ENCODE measurements at regions not wholly inside any gene's neighbourhood (a gene's known extent, or its start where the extent isn't known, plus 50 kb on each side); places are given as distances from the start of the nearest gene placed in this dataset.
A peak's percentile ranks its signal among the peaks of the same experiment; 100 is the strongest.
"Not testable (repeated sequence)": the region's sequence is repeated elsewhere in the genome, so short reads cannot be mapped to it uniquely, and the experiment has no call there.

- Mint-ChIP-seq H3K27ac (ENCODE audit: unreplicated experiment) (no peak overlapping the region), H3K36me3 (ENCODE audit: unreplicated experiment) (no peaks in the 10 kb centered on the region), H3K9me3 (ENCODE audit: unreplicated experiment) (no peaks in the 10 kb centered on the region), H3K4me1 (ENCODE audit: unreplicated experiment) (peaks cover 4% of the 10 kb centered on the region), H3K27me3 (ENCODE audit: unreplicated experiment) (no peaks in the 10 kb centered on the region), H3K4me3 (ENCODE audit: unreplicated experiment) (no peak overlapping the region)
- no peak for TF ChIP-seq CTCF (IDR thresholded peaks at IDR 0.05)
- DNase-seq (ENCODE audit: extremely low spot score, unreplicated experiment): no peak
These were observed 132.9 kb downstream of the FAM53A start for GRCh38 chr4:1551211-1551610.

GRCh38 chr4:1550122-1551070, 133.7 kb downstream of the FAM53A start:
- H3K36me3 Mint-ChIP-seq (ENCODE audit: unreplicated experiment): no peaks in the 10 kb centered on the region
- no peak overlapping the region for H3K27ac Mint-ChIP-seq (ENCODE audit: unreplicated experiment)
- H3K9me3 Mint-ChIP-seq (ENCODE audit: unreplicated experiment): no peaks in the 10 kb centered on the region
- DNase-seq (ENCODE audit: extremely low spot score, unreplicated experiment): no peak
- no peak overlapping the region for H3K4me3 Mint-ChIP-seq (ENCODE audit: unreplicated experiment)
- H3K27me3 Mint-ChIP-seq (ENCODE audit: unreplicated experiment): no peaks in the 10 kb centered on the region
- no peak for TF ChIP-seq CTCF (IDR thresholded peaks at IDR 0.05)
- peaks cover 4% of the 10 kb centered on the region for H3K4me1 Mint-ChIP-seq (ENCODE audit: unreplicated experiment)

GRCh38 chr4:1549638-1550035, 134.5 kb downstream of the FAM53A start:
- no peak overlapping the region for H3K4me3 Mint-ChIP-seq (ENCODE audit: unreplicated experiment)
- no peak for TF ChIP-seq CTCF (IDR thresholded peaks at IDR 0.05)
- H3K36me3 Mint-ChIP-seq (ENCODE audit: unreplicated experiment): no peaks in the 10 kb centered on the region
- no peak overlapping the region for H3K27ac Mint-ChIP-seq (ENCODE audit: unreplicated experiment)
- H3K9me3 Mint-ChIP-seq (ENCODE audit: unreplicated experiment): no peaks in the 10 kb centered on the region
- no peaks in the 10 kb centered on the region for H3K27me3 Mint-ChIP-seq (ENCODE audit: unreplicated experiment)
- H3K4me1 Mint-ChIP-seq (ENCODE audit: unreplicated experiment): peaks cover 4% of the 10 kb centered on the region
- no peak for DNase-seq (ENCODE audit: extremely low spot score, unreplicated experiment)

GRCh38 chr4:1548827-1549637, 135.1 kb downstream of the FAM53A start:
- H3K27me3 Mint-ChIP-seq (ENCODE audit: unreplicated experiment); DNase-seq (ENCODE audit: extremely low spot score, unreplicated experiment); H3K36me3 Mint-ChIP-seq (ENCODE audit: unreplicated experiment); H3K4me3 Mint-ChIP-seq (ENCODE audit: unreplicated experiment); H3K27ac Mint-ChIP-seq (ENCODE audit: unreplicated experiment); H3K9me3 Mint-ChIP-seq (ENCODE audit: unreplicated experiment); H3K4me1 Mint-ChIP-seq (ENCODE audit: unreplicated experiment): not testable (repeated sequence)
- TF ChIP-seq CTCF (IDR thresholded peaks at IDR 0.05): peak; percentile 89
